ENCODE measurements at regions not wholly inside any gene's neighbourhood (a gene's known extent, or its start where the extent isn't known, plus 50 kb on each side); places are given as distances from the start of the nearest gene placed in this dataset.

- TF ChIP-seq CTCF (IDR thresholded peaks at IDR 0.05; ENCODE audit: insufficient read depth, low read depth, low read length, missing control alignments) = no peak
- H3K4me3 ChIP-seq (ENCODE audit: low read length) = no peak overlapping the region
- no peak for DNase-seq (ENCODE audit: low read depth)
Measured at GRCh38 chrX:42988700-42989099, 210.7 kb upstream of the PPP1R2C start.

- TF ChIP-seq CTCF (IDR thresholded peaks at IDR 0.05; ENCODE audit: insufficient read depth, low read depth, low read length, missing control alignments) = no peak
- peak; percentile 33 for DNase-seq (ENCODE audit: low read depth)
- H3K4me3 ChIP-seq (ENCODE audit: low read length) = no peak overlapping the region
Measured at GRCh38 chrX:42992199-42992943, 214.4 kb upstream of the PPP1R2C start.

- no peak for TF ChIP-seq CTCF (IDR thresholded peaks at IDR 0.05; ENCODE audit: insufficient read depth, low read depth, low read length, missing control alignments)
- H3K4me3 ChIP-seq (ENCODE audit: low read length) = no peak overlapping the region
- DNase-seq (ENCODE audit: low read depth) = no peak
Measured at GRCh38 chrX:42996861-42997260, 218.9 kb upstream of the PPP1R2C start.

- DNase-seq (ENCODE audit: low read depth) = no peak
- TF ChIP-seq CTCF (IDR thresholded peaks at IDR 0.05; ENCODE audit: insufficient read depth, low read depth, low read length, missing control alignments) = no peak
- no peak overlapping the region for H3K4me3 ChIP-seq (ENCODE audit: low read length)
Measured at GRCh38 chrX:43000121-43000520, 222.2 kb upstream of the PPP1R2C start.

GRCh38 chrX:43002526-43003203 is 224.7 kb upstream of the PPP1R2C start:
- no peak for DNase-seq (ENCODE audit: low read depth)
- H3K4me3 ChIP-seq (ENCODE audit: low read length) = no peak overlapping the region
- TF ChIP-seq CTCF (IDR thresholded peaks at IDR 0.05; ENCODE audit: insufficient read depth, low read depth, low read length, missing control alignments) = no peak

- DNase-seq (ENCODE audit: low read depth) = no peak
- no peak for TF ChIP-seq CTCF (IDR thresholded peaks at IDR 0.05; ENCODE audit: insufficient read depth, low read depth, low read length, missing control alignments)
- no peak overlapping the region for H3K4me3 ChIP-seq (ENCODE audit: low read length)
Measured at GRCh38 chrX:43003204-43003565, 225.2 kb upstream of the PPP1R2C start.

Measured in epithelial cell of esophagus (primary cell).